GM21825 (cell line): ENCODE measurements at regions not wholly inside any gene's neighbourhood (a gene's known extent, or its start where the extent isn't known, plus 50 kb on each side); places are given as distances from the start of the nearest gene placed in this dataset.
"Not testable (repeated sequence)": the region's sequence is repeated elsewhere in the genome, so short reads cannot be mapped to it uniquely, and the experiment has no call there.

Experiments used
- ATAC-seq: cut with Tn5 transposase; IDR thresholded peaks from one replicate; pipeline ENCODE4 v1.9.1; 2021; ENCODE audit warnings: mild to moderate bottlenecking, moderate library complexity; ENCODE audit not compliant: unreplicated experiment

GRCh38 chr1:178639326-178639725 lies 85.7 kb upstream of the RALGPS2 start:
- no peak for ATAC-seq

- ATAC-seq, result no peak
Measured at GRCh38 chr1:178642282-178642681, 82.8 kb upstream of the RALGPS2 start.

GRCh38 chr1:178643349-178643748 lies 81.7 kb upstream of the RALGPS2 start:
- no peak for ATAC-seq

GRCh38 chr1:178643831-178644230 lies 81.2 kb upstream of the RALGPS2 start:
- no peak for ATAC-seq

GRCh38 chr1:178644308-178645120 lies 80.5 kb upstream of the RALGPS2 start:
- no peak for ATAC-seq

- ATAC-seq, result no peak
Measured at GRCh38 chr1:178645157-178645807, 79.8 kb upstream of the RALGPS2 start.

GRCh38 chr1:178645808-178646200 lies 79.2 kb upstream of the RALGPS2 start:
- no peak for ATAC-seq

GRCh38 chr1:178646821-178647220 lies 78.2 kb upstream of the RALGPS2 start:
- no peak for ATAC-seq

- ATAC-seq, result no peak
Measured at GRCh38 chr1:178648151-178648550, 76.9 kb upstream of the RALGPS2 start.

- ATAC-seq, result no peak
Measured at GRCh38 chr1:178649582-178650350, 75.3 kb upstream of the RALGPS2 start.

GRCh38 chr1:178650934-178651511 lies 74.0 kb upstream of the RALGPS2 start:
- ATAC-seq, result no peak

GRCh38 chr1:178651742-178652141 lies 73.3 kb upstream of the RALGPS2 start:
- ATAC-seq, result no peak

- ATAC-seq, result no peak
Measured at GRCh38 chr1:178652506-178653490, 72.2 kb upstream of the RALGPS2 start.

GRCh38 chr1:178659789-178660208 lies 65.2 kb upstream of the RALGPS2 start:
- peak; percentile 57 for ATAC-seq

- no peak for ATAC-seq
Measured at GRCh38 chr1:178660461-178660860, 64.6 kb upstream of the RALGPS2 start.

- peak; percentile 83 for ATAC-seq
Measured at GRCh38 chr1:178664278-178664677, 60.8 kb upstream of the RALGPS2 start.

- no peak for ATAC-seq
Measured at GRCh38 chr1:178665579-178665978, 59.5 kb upstream of the RALGPS2 start.

- not testable (repeated sequence) for ATAC-seq
Measured at GRCh38 chr1:178666891-178667290, 58.2 kb upstream of the RALGPS2 start.

- ATAC-seq, result no peak
Measured at GRCh38 chr1:178672434-178672833, 52.6 kb upstream of the RALGPS2 start.

GRCh38 chr1:178674559-178674958 lies 50.5 kb upstream of the RALGPS2 start:
- not testable (repeated sequence) for ATAC-seq
